ENCODE measurements at regions not wholly inside any gene's neighbourhood (a gene's known extent, or its start where the extent isn't known, plus 50 kb on each side); places are given as distances from the start of the nearest gene placed in this dataset.

GRCh38 chr15:39445931-39446330 lies 134.9 kb upstream of the THBS1 start:
- Histone ChIP-seq H3K36me3 (no peaks in the 10 kb centered on the region), H3K4me3 (no peak overlapping the region), H3K27me3 (no peaks in the 10 kb centered on the region), H3K4me1 (no peaks in the 10 kb centered on the region), H3K27ac (no peak overlapping the region), H3K9me3 (no peaks in the 10 kb centered on the region)
- no peak for DNase-seq
- intact Hi-C loops (cut with DNase I; ENCODE audit: low total_unique reads) (no loop called here), in situ Hi-C loops (cut with MboI; ENCODE audit: low sequenced_read_pairs in 4 of 4) (no loop called here)
- no peak for ATAC-seq
- TF ChIP-seq POLR2A (IDR thresholded peaks at IDR 0.05), result no peak
- TF ChIP-seq CTCF (IDR thresholded peaks at IDR 0.05 in 4 of 5, conservative IDR thresholded peaks at IDR 0.05 in 1 of 5), result no peak

- no peak for ATAC-seq
- DNase-seq, result no peak
- Histone ChIP-seq H3K9me3 (no peaks in the 10 kb centered on the region), H3K4me1 (no peaks in the 10 kb centered on the region), H3K36me3 (no peaks in the 10 kb centered on the region), H3K4me3 (no peak overlapping the region), H3K27me3 (no peaks in the 10 kb centered on the region), H3K27ac (no peak overlapping the region)
- TF ChIP-seq CTCF (IDR thresholded peaks at IDR 0.05 in 4 of 5, conservative IDR thresholded peaks at IDR 0.05 in 1 of 5) (no peak), POLR2A (IDR thresholded peaks at IDR 0.05) (no peak)
- intact Hi-C loops (cut with DNase I; ENCODE audit: low total_unique reads) (no loop called here), in situ Hi-C loops (cut with MboI; ENCODE audit: low sequenced_read_pairs in 4 of 4) (no loop called here)
These were observed 133.5 kb upstream of the THBS1 start for GRCh38 chr15:39447346-39447745.

- Histone ChIP-seq H3K36me3 (no peaks in the 10 kb centered on the region), H3K4me3 (no peak overlapping the region), H3K27ac (no peak overlapping the region), H3K9me3 (no peaks in the 10 kb centered on the region), H3K4me1 (no peaks in the 10 kb centered on the region), H3K27me3 (no peaks in the 10 kb centered on the region)
- ATAC-seq, result no peak
- DNase-seq, result no peak
- in situ Hi-C loops (cut with MboI; ENCODE audit: low sequenced_read_pairs in 4 of 4), result no loop called here
- intact Hi-C loops (cut with DNase I; ENCODE audit: low total_unique reads), result no loop called here
- TF ChIP-seq CTCF (IDR thresholded peaks at IDR 0.05 in 4 of 5, conservative IDR thresholded peaks at IDR 0.05 in 1 of 5), result no peak
- TF ChIP-seq POLR2A (IDR thresholded peaks at IDR 0.05), result no peak
These were observed 133.0 kb upstream of the THBS1 start for GRCh38 chr15:39447881-39448280.

GRCh38 chr15:39448409-39448808 lies 132.5 kb upstream of the THBS1 start:
- no peaks in the 10 kb centered on the region for H3K36me3 ChIP-seq
- no peak for TF ChIP-seq CTCF (IDR thresholded peaks at IDR 0.05 in 4 of 5, conservative IDR thresholded peaks at IDR 0.05 in 1 of 5)
- TF ChIP-seq POLR2A (IDR thresholded peaks at IDR 0.05), result no peak
- no peaks in the 10 kb centered on the region for H3K27me3 ChIP-seq
- H3K27ac ChIP-seq, result no peak overlapping the region
- in situ Hi-C loops (cut with MboI; ENCODE audit: low sequenced_read_pairs in 4 of 4), result no loop called here
- ATAC-seq, result no peak
- H3K4me3 ChIP-seq, result no peak overlapping the region
- no peaks in the 10 kb centered on the region for H3K9me3 ChIP-seq
- intact Hi-C loops (cut with DNase I; ENCODE audit: low total_unique reads), result no loop called here
- DNase-seq, result no peak
- H3K4me1 ChIP-seq, result no peaks in the 10 kb centered on the region

GRCh38 chr15:39451121-39451688 lies 129.7 kb upstream of the THBS1 start:
- ATAC-seq (no peak), DNase-seq (no peak)
- in situ Hi-C loops (cut with MboI; ENCODE audit: low sequenced_read_pairs in 4 of 4) (no loop called here), intact Hi-C loops (cut with DNase I; ENCODE audit: low total_unique reads) (no loop called here)
- Histone ChIP-seq H3K36me3 (no peaks in the 10 kb centered on the region), H3K27me3 (no peaks in the 10 kb centered on the region), H3K27ac (no peak overlapping the region), H3K9me3 (no peaks in the 10 kb centered on the region), H3K4me3 (no peak overlapping the region), H3K4me1 (no peaks in the 10 kb centered on the region)
- no peak for TF ChIP-seq CTCF (IDR thresholded peaks at IDR 0.05 in 4 of 5, conservative IDR thresholded peaks at IDR 0.05 in 1 of 5)
- no peak for TF ChIP-seq POLR2A (IDR thresholded peaks at IDR 0.05)
